ENCODE measurements at regions not wholly inside any gene's neighbourhood (a gene's known extent, or its start where the extent isn't known, plus 50 kb on each side); places are given as distances from the start of the nearest gene placed in this dataset.

DNA sequence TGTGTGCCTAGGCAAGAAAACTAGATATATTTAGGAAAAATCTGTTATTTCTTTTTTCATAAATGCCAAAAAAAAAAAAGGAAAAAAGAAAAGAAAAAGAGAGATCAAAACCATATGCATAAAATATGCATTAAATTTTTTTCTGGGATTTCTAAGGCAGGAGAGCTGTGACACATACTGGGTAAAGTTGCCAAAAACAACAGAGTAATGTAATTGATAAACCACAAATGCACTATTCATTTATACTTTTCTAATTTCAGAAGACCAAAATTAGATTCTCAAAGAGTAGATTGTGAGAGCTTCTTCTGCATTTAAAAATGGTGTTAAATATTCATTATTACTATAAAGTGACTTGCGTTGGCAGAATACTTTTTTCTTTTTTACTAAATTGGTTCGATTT lies 673.8 kb upstream of the MGAT4C start:
- Histone ChIP-seq H3K27ac (ENCODE audit: low read length) (no peak overlapping the region), H3K9me3 (ENCODE audit: control insufficient read depth in 2 of 2, low read length in 2 of 2) (no peaks in the 10 kb centered on the region), H3K9ac (ENCODE audit: low read length in 2 of 2) (no peak overlapping the region), H3K4me3 (ENCODE audit: low read length in 2 of 2) (no peak overlapping the region), H3K4me1 (ENCODE audit: control insufficient read depth, insufficient read depth, low read length) (no peaks in the 10 kb centered on the region), H3K27me3 (ENCODE audit: control insufficient read depth in 1 of 2, insufficient read depth in 2 of 2, low read length in 2 of 2) (no peaks in the 10 kb centered on the region), H3K36me3 (ENCODE audit: control insufficient read depth in 2 of 2, insufficient read depth in 2 of 2, low read length in 2 of 2) (no peaks in the 10 kb centered on the region)

DNA sequence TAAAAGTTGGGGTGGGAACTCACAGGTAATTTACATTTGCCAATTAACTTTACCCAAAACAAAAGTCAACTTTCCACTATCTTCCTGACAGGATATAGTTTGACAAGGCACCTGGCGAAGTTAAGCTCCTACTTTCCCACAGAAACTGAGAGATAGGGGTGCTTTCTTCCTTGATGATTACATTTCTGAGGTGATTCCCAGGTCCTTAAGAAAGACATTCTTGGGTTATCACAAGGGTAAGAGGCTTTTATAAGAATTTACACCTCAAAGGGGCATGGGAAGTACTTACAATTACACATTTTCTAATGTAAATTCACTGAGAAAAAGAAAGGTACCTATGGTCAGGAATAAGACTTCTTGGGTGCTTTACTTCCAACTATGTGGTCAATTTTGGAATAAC lies 660.9 kb upstream of the MGAT4C start:
- no peak overlapping the region for H3K9ac ChIP-seq (ENCODE audit: low read length in 2 of 2)
- H3K27ac ChIP-seq (ENCODE audit: low read length) = no peak overlapping the region
- H3K4me3 ChIP-seq (ENCODE audit: low read length in 2 of 2) = no peak overlapping the region
- no peaks in the 10 kb centered on the region for H3K4me1 ChIP-seq (ENCODE audit: control insufficient read depth, insufficient read depth, low read length)
- H3K9me3 ChIP-seq (ENCODE audit: control insufficient read depth in 2 of 2, low read length in 2 of 2) = no peaks in the 10 kb centered on the region
- no peaks in the 10 kb centered on the region for H3K36me3 ChIP-seq (ENCODE audit: control insufficient read depth in 2 of 2, insufficient read depth in 2 of 2, low read length in 2 of 2)
- H3K27me3 ChIP-seq (ENCODE audit: control insufficient read depth in 1 of 2, insufficient read depth in 2 of 2, low read length in 2 of 2) = no peaks in the 10 kb centered on the region

DNA sequence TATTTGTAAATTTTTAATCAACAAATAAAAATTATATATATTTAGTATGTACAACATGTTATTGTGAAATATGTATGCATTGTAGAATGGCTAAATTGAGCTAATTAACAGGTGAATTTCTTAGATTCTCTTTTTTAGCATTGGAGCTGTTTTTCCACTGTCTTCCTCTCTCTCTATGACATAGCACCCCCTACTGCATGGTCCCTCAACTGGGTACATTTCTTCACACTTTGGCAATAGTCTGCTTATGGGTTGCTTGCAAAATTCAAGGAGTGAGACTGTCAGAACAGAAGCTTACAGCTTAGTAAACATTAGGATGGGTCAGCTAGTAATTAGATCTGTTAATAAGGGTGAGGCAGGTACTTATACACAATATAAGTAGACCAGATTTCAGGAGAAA lies 658.5 kb upstream of the MGAT4C start:
- Histone ChIP-seq H3K4me3 (ENCODE audit: low read length in 2 of 2) (no peak overlapping the region), H3K4me1 (ENCODE audit: control insufficient read depth, insufficient read depth, low read length) (no peaks in the 10 kb centered on the region), H3K27me3 (ENCODE audit: control insufficient read depth in 1 of 2, insufficient read depth in 2 of 2, low read length in 2 of 2) (no peaks in the 10 kb centered on the region), H3K27ac (ENCODE audit: low read length) (no peak overlapping the region), H3K36me3 (ENCODE audit: control insufficient read depth in 2 of 2, insufficient read depth in 2 of 2, low read length in 2 of 2) (no peaks in the 10 kb centered on the region), H3K9ac (ENCODE audit: low read length in 2 of 2) (no peak overlapping the region), H3K9me3 (ENCODE audit: control insufficient read depth in 2 of 2, low read length in 2 of 2) (no peaks in the 10 kb centered on the region)

DNA sequence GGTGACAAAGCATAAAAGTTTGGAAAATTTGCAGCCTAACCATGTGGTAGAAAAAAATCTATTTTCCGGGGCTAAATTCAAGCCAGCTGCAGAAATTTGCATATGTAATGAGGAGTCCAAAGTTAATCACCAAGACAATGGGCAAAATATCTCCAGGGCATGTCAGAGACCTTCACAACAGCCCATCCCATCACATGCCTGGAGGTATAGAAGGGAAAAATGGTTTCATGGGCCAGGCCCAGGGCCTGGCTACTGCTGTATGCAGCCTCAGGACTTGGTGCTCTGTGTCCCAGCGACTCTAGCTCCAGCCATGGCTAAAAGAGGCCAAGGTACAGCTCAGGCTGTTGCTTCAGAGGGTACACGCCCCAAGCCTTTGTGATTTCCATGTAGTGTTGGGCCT lies 655.8 kb upstream of the MGAT4C start:
- H3K27me3 ChIP-seq (ENCODE audit: control insufficient read depth in 1 of 2, insufficient read depth in 2 of 2, low read length in 2 of 2) = no peaks in the 10 kb centered on the region
- no peak overlapping the region for H3K4me3 ChIP-seq (ENCODE audit: low read length in 2 of 2)
- no peaks in the 10 kb centered on the region for H3K9me3 ChIP-seq (ENCODE audit: control insufficient read depth in 2 of 2, low read length in 2 of 2)

DNA sequence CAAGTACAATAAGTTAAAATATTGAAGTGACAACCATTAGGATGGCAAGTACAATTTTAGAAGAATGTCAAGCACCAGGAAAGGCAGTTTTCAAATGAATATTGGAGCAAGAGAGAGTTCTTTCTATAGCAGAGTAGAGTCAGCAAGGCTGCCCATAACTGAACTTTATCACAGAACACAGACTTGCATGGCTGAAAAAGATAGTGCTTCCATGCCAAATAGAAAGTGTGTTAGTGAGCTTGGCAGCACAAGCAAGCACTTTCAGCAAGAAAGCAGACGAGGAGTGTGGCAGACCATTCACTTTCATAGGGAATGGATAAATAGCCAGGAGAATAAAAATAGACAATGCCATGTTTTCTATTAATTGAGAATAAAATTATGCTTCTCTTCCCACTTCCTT lies 647.0 kb upstream of the MGAT4C start:
- Histone ChIP-seq H3K9ac (ENCODE audit: low read length in 2 of 2) (no peak overlapping the region), H3K27me3 (ENCODE audit: control insufficient read depth in 1 of 2, insufficient read depth in 2 of 2, low read length in 2 of 2) (no peaks in the 10 kb centered on the region), H3K4me3 (ENCODE audit: low read length in 2 of 2) (no peak overlapping the region), H3K9me3 (ENCODE audit: control insufficient read depth in 2 of 2, low read length in 2 of 2) (no peaks in the 10 kb centered on the region), H3K4me1 (ENCODE audit: control insufficient read depth, insufficient read depth, low read length) (no peaks in the 10 kb centered on the region), H3K36me3 (ENCODE audit: control insufficient read depth in 2 of 2, insufficient read depth in 2 of 2, low read length in 2 of 2) (no peaks in the 10 kb centered on the region), H3K27ac (ENCODE audit: low read length) (no peak overlapping the region)

More for the DNA sequence above, 655.8 kb upstream of the MGAT4C start:
- H3K36me3 ChIP-seq (ENCODE audit: control insufficient read depth in 2 of 2, insufficient read depth in 2 of 2, low read length in 2 of 2) = no peaks in the 10 kb centered on the region
- no peaks in the 10 kb centered on the region for H3K4me1 ChIP-seq (ENCODE audit: control insufficient read depth, insufficient read depth, low read length)
- H3K9ac ChIP-seq (ENCODE audit: low read length in 2 of 2) = no peak overlapping the region
- no peak overlapping the region for H3K27ac ChIP-seq (ENCODE audit: low read length)

DNA sequence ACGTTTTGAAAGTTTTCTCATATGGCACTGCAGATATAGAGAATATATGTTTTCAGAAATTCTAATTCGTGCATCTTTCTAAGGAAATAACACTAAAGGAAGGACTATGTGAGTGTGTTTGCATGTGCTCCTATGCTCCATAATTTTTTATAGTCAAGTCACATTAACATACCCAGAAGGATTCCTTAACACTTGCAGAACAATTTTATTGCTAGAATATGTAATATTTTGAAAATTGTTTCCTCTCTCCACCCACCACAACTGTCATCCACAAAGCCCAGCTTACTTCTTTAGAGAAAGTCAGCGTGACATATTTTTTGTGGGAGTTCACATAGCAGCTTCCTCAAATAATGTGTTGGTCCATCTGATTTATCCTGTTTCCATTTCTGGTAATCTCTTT lies 604.6 kb upstream of the MGAT4C start:
- Histone ChIP-seq H3K9me3 (ENCODE audit: control insufficient read depth in 2 of 2, low read length in 2 of 2) (no peaks in the 10 kb centered on the region), H3K27me3 (ENCODE audit: control insufficient read depth in 1 of 2, insufficient read depth in 2 of 2, low read length in 2 of 2) (no peaks in the 10 kb centered on the region), H3K4me1 (ENCODE audit: control insufficient read depth, insufficient read depth, low read length) (no peaks in the 10 kb centered on the region), H3K9ac (ENCODE audit: low read length in 2 of 2) (no peak overlapping the region), H3K4me3 (ENCODE audit: low read length in 2 of 2) (no peak overlapping the region), H3K36me3 (ENCODE audit: control insufficient read depth in 2 of 2, insufficient read depth in 2 of 2, low read length in 2 of 2) (no peaks in the 10 kb centered on the region), H3K27ac (ENCODE audit: low read length) (no peak overlapping the region)

DNA sequence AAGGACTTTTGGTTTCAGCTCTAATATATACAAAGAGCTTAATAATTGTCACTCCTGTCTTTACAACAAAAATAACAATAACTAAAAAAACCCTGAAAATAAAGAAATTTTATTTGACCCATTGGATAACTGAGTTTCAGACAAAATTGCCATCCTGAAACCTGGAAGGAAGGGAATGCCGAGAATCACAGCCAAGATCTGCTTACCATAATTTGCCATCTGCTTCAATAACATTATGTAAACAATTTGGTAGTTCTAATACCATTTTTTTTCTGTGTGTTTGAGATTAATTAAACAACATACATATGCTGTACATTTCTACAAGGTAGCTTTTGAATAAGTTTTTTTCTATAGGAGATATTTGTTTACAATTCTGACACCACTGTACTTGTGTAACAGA lies 596.3 kb upstream of the MGAT4C start:
- Histone ChIP-seq H3K9me3 (ENCODE audit: control insufficient read depth in 2 of 2, low read length in 2 of 2) (no peaks in the 10 kb centered on the region), H3K9ac (ENCODE audit: low read length in 2 of 2) (no peak overlapping the region), H3K4me3 (ENCODE audit: low read length in 2 of 2) (no peak overlapping the region), H3K27ac (ENCODE audit: low read length) (no peak overlapping the region), H3K4me1 (ENCODE audit: control insufficient read depth, insufficient read depth, low read length) (no peaks in the 10 kb centered on the region), H3K36me3 (ENCODE audit: control insufficient read depth in 2 of 2, insufficient read depth in 2 of 2, low read length in 2 of 2) (no peaks in the 10 kb centered on the region), H3K27me3 (ENCODE audit: control insufficient read depth in 1 of 2, insufficient read depth in 2 of 2, low read length in 2 of 2) (no peaks in the 10 kb centered on the region)

DNA sequence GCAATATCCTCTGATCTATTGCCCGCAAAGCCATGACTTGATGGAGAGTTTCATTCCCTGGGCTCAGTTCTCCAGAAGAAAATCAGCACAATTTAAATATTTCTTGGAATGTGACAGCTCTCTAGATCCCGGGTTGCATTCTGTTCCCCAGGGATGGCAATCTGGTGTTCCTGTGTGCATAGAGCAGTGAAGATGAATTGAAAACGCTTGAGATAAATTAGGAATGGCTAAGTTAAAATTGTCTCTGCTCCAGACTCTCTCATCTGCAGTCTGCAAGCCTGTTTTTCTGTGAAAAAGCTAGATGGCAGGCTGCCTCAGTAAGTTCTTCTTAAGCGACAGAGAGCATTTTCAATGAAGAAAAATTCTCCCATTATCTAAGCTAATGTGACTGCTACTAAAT lies 582.5 kb upstream of the MGAT4C start:
- Histone ChIP-seq H3K27ac (ENCODE audit: low read length) (no peak overlapping the region), H3K4me3 (ENCODE audit: low read length in 2 of 2) (no peak overlapping the region), H3K9me3 (ENCODE audit: control insufficient read depth in 2 of 2, low read length in 2 of 2) (no peaks in the 10 kb centered on the region), H3K4me1 (ENCODE audit: control insufficient read depth, insufficient read depth, low read length) (no peaks in the 10 kb centered on the region), H3K27me3 (ENCODE audit: control insufficient read depth in 1 of 2, insufficient read depth in 2 of 2, low read length in 2 of 2) (no peaks in the 10 kb centered on the region), H3K36me3 (ENCODE audit: control insufficient read depth in 2 of 2, insufficient read depth in 2 of 2, low read length in 2 of 2) (no peaks in the 10 kb centered on the region), H3K9ac (ENCODE audit: low read length in 2 of 2) (no peak overlapping the region)

DNA sequence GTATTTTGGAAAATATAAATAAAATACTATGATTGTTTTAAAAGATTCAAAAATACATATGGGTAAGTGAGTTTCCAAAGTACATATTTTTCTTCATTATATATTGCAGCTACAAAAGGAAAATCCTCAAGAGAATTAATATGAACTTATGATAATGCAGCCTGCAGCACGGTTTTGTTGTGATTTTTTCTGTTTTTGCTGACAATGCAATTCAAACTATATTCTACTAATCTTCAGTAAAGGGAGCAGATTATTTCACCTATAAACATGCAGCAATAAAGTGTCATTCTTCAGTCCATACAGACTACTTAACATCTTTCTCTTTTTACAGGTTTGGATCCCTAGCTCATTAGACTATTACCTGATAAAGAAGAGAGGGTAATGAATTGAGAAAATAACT lies 582.1 kb upstream of the MGAT4C start:
- H3K36me3 ChIP-seq (ENCODE audit: control insufficient read depth in 2 of 2, insufficient read depth in 2 of 2, low read length in 2 of 2) = no peaks in the 10 kb centered on the region
- H3K27ac ChIP-seq (ENCODE audit: low read length) = no peak overlapping the region
- H3K9me3 ChIP-seq (ENCODE audit: control insufficient read depth in 2 of 2, low read length in 2 of 2) = no peaks in the 10 kb centered on the region
- H3K9ac ChIP-seq (ENCODE audit: low read length in 2 of 2) = no peak overlapping the region
- no peaks in the 10 kb centered on the region for H3K4me1 ChIP-seq (ENCODE audit: control insufficient read depth, insufficient read depth, low read length)
- H3K4me3 ChIP-seq (ENCODE audit: low read length in 2 of 2) = no peak overlapping the region
- no peaks in the 10 kb centered on the region for H3K27me3 ChIP-seq (ENCODE audit: control insufficient read depth in 1 of 2, insufficient read depth in 2 of 2, low read length in 2 of 2)

DNA sequence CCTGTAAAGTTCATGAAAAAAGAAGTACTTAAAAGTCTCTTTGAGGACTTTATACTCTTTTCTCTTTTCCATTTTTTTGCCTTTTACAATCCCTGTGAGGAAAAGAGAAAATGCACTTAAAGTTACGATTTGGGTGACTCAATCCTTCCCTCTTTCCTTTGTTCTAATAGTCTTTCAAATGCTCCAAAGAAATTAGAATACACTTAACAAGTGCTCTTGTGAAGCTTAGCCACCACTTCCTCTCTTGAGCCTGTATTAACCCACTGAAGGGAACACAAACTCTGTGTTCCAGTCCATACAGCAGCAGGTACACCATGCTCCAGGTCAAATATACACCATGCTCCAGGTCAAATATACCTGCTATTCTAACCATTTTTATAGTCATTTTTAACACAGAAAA lies 581.1 kb upstream of the MGAT4C start:
- Histone ChIP-seq H3K9ac (ENCODE audit: low read length in 2 of 2) (no peak overlapping the region), H3K27me3 (ENCODE audit: control insufficient read depth in 1 of 2, insufficient read depth in 2 of 2, low read length in 2 of 2) (no peaks in the 10 kb centered on the region), H3K36me3 (ENCODE audit: control insufficient read depth in 2 of 2, insufficient read depth in 2 of 2, low read length in 2 of 2) (no peaks in the 10 kb centered on the region), H3K9me3 (ENCODE audit: control insufficient read depth in 2 of 2, low read length in 2 of 2) (no peaks in the 10 kb centered on the region), H3K4me1 (ENCODE audit: control insufficient read depth, insufficient read depth, low read length) (no peaks in the 10 kb centered on the region), H3K4me3 (ENCODE audit: low read length in 2 of 2) (no peak overlapping the region), H3K27ac (ENCODE audit: low read length) (no peak overlapping the region)

DNA sequence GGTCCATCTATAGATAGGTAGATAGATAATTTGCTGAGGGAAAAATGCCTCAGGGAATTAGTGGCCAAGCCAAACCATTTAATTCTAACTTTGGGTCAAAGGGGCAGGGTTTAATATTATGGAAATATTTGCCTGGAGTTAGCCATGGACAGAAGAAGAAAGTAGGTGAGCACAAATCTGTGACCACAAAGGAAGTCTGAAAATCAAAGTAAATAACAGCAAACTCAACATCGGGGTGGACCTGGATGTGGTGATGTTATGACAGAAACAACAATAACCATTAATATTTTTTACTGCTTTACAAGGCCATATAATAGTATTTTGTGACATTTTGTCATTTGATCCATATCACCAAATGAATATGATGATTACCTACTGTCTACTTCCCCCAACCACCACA lies 578.0 kb upstream of the MGAT4C start:
- H3K9me3 ChIP-seq (ENCODE audit: control insufficient read depth in 2 of 2, low read length in 2 of 2) = no peaks in the 10 kb centered on the region
- H3K4me3 ChIP-seq (ENCODE audit: low read length in 2 of 2) = no peak overlapping the region
- H3K27me3 ChIP-seq (ENCODE audit: control insufficient read depth in 1 of 2, insufficient read depth in 2 of 2, low read length in 2 of 2) = no peaks in the 10 kb centered on the region
- no peaks in the 10 kb centered on the region for H3K4me1 ChIP-seq (ENCODE audit: control insufficient read depth, insufficient read depth, low read length)
- no peak overlapping the region for H3K27ac ChIP-seq (ENCODE audit: low read length)
- no peak overlapping the region for H3K9ac ChIP-seq (ENCODE audit: low read length in 2 of 2)
- H3K36me3 ChIP-seq (ENCODE audit: control insufficient read depth in 2 of 2, insufficient read depth in 2 of 2, low read length in 2 of 2) = no peaks in the 10 kb centered on the region

DNA sequence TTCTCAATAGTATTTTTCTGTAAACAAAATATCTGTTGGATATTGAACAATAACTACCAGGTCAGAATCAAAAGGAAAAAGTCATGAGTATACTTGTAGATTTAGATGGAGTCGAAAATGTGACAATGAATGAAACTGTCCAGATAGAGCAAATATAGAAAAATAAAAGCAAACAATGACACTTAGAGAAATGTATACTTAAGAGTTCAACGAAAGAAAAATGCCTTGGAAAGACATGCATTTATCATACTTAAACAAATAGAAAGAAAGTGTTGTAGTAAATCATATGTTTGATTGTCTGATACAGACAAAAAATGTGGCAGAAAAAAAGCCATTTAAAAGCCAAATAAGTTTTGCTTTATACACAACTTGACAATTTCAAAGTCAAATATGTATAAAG lies 571.2 kb upstream of the MGAT4C start:
- Histone ChIP-seq H3K9ac (ENCODE audit: low read length in 2 of 2) (no peak overlapping the region), H3K4me1 (ENCODE audit: control insufficient read depth, insufficient read depth, low read length) (no peaks in the 10 kb centered on the region), H3K4me3 (ENCODE audit: low read length in 2 of 2) (no peak overlapping the region), H3K27ac (ENCODE audit: low read length) (no peak overlapping the region), H3K9me3 (ENCODE audit: control insufficient read depth in 2 of 2, low read length in 2 of 2) (no peaks in the 10 kb centered on the region), H3K36me3 (ENCODE audit: control insufficient read depth in 2 of 2, insufficient read depth in 2 of 2, low read length in 2 of 2) (no peaks in the 10 kb centered on the region), H3K27me3 (ENCODE audit: control insufficient read depth in 1 of 2, insufficient read depth in 2 of 2, low read length in 2 of 2) (no peaks in the 10 kb centered on the region)

Measured in stomach smooth muscle (tissue), 2 donors.